Erythroblast (primary cell): ENCODE measurements at regions not wholly inside any gene's neighbourhood (a gene's known extent, or its start where the extent isn't known, plus 50 kb on each side); places are given as distances from the start of the nearest gene placed in this dataset.

Experiments used
- DNase-seq, 2 experiments: peaks; one replicate each; lab custom pipeline; 2025; lab: John Stamatoyannopoulos, UW
- GATA1 ChIP-seq: IDR thresholded peaks from 2 replicates; pipeline ENCODE4 v1.6.1; 2011; ENCODE audit warnings: low read depth, mild to moderate bottlenecking, control low read depth, low read length, moderate library complexity
- POLR2A ChIP-seq: IDR thresholded peaks from 2 replicates; pipeline ENCODE4 v1.6.1; 2011; ENCODE audit warnings: mild to moderate bottlenecking, low read length

DNA sequence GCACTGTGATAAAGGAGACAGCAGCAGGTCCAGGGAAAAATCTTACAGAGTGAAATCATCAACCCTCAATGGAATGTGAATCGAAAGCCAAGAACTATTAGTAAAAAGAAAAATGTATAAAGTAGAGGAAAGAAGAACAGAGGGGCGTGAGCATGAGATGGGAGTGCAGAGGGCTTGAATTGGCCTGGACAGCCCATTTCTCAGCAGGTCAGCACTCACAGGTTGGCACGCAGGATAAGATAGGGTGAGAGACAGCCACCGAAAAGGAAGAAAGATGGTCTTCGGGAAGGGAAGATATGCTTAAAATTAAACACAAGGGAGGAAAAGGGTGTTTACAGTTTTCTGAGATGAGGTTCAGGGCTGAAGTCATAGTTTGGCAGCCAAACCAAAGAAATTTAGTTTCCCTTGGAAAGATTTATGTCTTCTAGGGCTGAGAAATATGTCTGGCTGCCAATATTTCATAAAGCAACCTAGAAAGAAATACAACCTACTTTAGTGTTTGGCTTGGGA is 524.7 kb downstream of the SPATA31D1 start:
- TF ChIP-seq POLR2A, result no peak
- TF ChIP-seq GATA1, result no peak
- no peak for DNase-seq

DNA sequence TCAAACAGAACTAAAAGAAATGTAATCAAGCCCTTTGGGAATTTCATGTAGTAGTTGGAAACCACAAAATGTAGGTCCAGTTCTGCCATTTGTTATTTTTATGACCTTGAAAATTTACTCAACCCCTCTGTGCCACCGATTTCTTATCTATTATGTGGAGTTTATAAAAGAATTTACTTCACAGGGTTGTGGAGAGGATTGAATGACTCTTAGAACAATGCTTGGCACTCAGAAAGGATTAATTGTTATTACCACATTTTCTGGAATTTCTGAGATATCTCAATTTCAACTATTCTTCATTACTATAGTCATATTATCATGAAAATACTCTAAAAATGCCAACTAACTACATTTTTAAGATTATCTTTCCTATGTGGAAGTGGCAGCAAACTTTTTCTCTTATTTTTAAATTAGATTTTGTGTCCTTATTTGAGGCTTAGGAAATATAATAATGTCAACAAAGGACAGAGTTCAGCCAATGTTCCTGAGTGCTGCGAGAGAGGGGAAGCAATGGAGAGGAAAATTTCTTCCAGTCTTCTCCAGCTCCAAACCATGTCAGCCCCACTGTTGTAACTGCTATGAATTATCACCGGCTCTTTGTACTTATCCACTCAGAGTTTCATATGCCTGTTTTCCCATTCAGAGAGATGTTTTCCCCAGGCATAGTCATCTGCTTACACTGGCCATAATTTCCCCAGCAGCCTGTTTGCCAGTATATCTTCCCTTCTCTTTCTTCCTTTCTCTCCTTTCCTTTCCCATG is 525.6 kb downstream of the SPATA31D1 start:
- no peak for DNase-seq
- TF ChIP-seq GATA1 (no peak), POLR2A (no peak)

DNA sequence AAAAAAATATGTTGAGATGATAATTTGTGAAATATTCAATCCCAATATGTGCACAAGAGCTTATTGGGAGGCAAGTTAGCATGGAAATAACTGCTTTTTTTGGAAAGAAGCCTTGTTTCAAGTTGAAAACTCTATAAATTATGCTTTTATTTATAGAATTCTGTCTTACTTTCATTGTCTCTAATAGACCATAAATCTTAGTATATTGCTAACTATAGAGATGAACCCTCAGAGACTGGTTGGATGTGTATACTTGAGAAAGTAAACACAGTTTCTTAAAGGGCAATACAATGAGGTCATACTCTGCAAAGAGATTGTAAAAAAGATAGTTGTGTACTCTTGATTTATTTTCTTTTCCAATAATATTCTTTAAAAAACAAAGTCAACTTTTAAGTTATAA is 530.3 kb downstream of the SPATA31D1 start:
- DNase-seq, result no peak
- no peak for TF ChIP-seq POLR2A
- TF ChIP-seq GATA1, result no peak

DNA sequence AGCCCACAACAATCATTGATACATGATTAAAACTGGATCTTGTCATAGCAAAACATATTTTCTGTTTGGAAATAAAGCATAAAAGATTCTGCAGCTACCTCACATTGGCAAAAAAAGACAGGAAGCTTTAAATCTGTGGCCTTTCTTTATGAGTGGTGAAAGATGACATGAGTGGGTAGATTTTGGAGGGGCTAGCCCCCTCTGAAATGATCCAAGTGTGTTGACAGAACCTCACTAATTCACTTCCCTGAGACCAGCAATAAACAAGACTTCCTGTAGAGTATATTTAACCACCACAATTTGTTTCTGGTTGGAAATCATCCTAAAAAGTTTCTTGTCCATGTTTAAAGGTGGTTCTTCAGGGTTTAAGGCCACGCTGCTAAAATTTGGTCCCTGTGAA is 530.8 kb downstream of the SPATA31D1 start:
- TF ChIP-seq POLR2A (no peak), GATA1 (no peak)

DNA sequence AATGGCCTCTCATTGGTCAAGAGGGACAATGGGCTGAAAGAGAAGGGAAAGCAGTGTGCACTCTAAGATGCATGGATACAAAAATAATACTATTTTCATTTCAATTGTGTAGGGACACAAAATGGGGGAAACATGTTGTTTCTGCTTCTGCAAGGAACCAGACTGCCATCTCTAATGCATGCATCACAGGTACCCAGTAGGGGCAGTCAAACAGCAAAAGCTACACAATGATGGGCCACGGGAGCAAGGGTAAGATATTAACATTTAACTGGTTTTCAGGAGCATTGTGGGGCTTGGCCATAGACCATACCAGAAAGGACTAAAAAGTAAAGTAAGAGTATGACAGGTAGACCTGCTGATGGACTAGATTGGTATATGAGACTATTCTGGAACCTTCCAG is 535.8 kb downstream of the SPATA31D1 start:
- DNase-seq, result no peak
- TF ChIP-seq GATA1 (no peak), POLR2A (no peak)

More for the DNA sequence above, 530.8 kb downstream of the SPATA31D1 start:
- DNase-seq, result no peak

DNA sequence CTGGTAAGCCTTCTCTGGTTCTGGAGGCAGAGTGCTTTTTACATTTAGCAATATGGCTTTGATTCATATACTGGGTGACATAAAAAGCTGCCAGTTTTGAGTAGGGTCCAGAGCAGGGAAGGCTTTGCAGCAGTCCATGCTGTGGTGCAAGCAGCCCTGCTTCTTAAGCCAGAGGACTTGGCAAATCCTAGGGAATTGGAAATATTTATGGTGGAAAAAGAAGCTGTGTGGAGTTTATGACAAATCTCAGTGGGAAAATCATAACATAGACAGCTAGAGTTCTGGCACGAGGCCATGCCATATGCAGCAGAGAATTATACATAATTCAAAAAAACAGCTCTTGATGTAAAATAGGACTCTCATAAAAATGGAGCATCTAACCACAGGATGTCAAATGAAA is 536.4 kb downstream of the RASEF start:
- TF ChIP-seq GATA1 (no peak), POLR2A (no peak)
- DNase-seq, result no peak

DNA sequence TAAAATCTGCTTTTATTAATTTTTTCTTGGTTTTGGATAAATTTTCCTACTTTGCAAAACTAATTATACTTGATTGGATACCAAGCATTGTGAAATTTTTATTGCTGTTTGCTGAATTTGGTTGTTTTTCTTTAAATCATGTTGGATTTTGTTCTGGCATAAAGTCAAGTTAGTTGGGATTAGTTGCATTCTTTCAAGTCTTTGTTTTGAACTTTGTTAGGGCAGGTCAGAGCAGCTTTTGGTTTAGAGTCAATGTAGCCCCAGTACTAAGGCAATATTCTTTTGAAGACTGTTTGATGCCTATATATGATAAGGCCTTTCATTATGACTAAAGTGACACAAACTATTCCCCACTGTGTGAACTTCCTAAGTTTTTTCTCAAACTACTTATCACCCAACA is 531.1 kb downstream of the RASEF start:
- no peak for DNase-seq
- no peak for TF ChIP-seq POLR2A
- no peak for TF ChIP-seq GATA1

DNA sequence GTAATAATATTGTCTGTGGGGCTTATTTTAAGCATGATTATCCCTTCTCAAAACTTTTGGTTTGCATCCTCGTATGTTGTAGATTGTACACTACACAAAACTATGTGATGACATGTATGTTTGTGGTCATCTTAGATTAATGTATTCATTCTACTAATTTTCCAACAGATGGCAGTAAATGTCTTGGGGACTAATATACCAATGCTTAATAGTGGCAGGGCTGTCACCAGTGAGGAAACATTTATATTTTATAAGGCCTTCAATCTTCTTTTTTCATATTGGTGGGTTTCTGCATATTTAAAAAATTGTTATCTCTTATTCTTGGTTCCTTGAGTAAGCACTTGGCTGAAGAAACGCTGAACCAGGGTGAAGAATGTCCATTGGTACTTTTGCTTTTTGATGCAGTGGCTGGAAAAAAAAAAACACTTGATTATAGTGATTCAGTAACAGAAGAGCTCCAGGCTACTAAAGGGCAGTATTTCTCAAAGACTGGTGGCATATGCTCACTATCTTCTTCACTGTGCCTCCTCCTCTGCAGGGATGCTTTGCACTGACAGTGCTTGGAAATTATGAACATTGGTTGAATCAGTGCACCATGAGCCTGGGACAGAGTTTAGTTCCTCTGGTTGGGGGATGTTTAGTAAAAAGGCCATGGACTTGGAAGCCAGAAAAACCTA is 530.3 kb downstream of the RASEF start:
- no peak for TF ChIP-seq POLR2A
- DNase-seq, result no peak

DNA sequence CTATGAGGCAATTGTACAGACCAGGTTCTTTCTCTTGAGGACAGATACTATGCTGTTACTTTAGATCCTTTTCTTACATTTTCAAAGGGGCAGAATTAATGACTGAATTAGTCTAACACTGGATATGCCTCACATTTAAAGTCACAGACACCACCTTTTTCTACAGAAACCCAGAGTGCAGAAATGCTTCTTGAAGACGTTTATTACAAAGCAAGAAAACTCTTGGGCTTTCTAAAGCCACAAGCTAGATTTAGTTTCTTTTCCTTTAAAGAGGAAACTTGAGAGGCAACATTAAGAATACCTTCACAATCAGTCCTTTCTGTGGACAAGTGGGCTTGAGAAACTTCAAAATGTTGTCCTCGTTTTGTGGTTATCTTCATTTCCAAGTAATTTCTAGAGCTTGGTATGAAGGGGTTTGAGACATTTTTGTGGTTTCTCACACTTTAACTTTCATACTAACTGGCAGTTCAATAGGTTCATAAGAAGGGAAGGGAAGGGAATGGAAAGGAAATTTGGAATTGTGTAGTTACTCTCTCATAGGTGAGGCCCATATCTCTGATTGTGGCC is 527.4 kb downstream of the RASEF start:
- TF ChIP-seq POLR2A (no peak), GATA1 (no peak)
- DNase-seq, result no peak

DNA sequence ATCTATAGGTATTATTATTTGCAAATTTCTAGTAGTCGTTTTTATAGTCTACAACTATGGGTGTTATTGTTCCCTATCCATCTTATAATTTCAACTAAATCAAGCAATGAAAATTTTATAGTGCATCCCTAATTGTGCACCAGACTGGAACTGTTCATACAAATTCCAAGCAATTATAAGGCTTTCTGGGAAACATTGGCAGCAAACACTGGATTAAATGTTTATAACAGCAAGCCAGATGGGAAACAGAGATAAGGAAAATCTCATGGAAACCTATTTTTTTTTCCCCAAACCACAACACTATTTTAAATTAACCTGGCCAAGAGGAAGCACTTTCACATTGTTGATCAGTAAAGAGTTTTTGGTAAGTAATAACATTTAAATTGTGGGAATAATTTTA is 524.3 kb downstream of the RASEF start:
- TF ChIP-seq POLR2A (no peak), GATA1 (no peak)
- DNase-seq, result no peak

DNA sequence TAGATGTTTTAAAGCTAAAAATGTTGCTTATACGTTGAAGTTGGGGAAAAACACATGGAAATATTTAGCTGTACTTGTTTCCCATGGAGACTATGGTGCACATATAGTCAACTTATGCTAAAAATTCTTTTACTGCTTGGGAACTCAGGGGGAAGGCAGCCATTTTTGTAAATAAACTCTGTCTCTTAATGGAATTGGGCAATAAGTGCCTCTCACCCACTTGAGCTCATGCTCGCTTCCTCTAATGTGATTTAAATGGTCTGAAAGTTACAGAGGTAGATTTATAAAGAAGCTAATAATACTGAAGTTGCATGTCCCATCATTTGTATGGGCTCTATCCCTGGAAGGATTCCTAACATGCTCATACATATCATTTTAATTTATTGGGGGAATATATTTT is 523.8 kb downstream of the RASEF start:
- TF ChIP-seq GATA1 (no peak), POLR2A (no peak)
- DNase-seq, result no peak

DNA sequence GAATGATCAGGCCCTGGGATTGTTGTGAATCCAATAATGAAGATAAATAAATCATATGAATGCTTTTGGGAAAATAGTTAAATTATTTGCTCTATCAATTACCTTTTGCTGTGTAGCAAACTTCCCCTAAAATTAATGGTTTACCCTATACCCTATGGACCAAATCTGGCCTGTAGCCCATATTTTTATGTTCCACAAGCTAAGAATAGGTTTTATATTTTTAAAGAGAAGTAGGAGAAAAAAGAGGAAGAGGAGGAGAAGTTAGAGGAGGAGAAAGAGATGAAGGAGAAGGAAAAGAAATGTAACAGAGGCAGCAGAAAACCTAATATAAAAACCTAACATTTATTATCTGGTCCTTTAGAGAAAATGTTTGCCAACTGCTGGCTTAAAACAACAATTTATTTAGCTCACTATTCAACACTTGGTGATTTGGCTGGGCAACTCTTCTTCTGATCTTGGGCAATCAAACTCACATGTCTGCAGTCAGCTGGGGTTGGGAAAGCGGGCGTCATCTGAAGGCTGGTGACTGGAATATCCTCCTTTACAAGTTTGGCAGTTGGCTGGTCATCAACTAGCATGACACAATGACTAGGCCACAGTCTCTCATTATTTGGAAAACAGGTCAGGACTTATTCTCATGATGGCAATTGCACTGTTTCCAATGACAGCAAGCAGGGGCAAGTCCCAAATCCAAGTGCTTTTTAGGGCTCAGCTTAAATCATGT is 522.9 kb downstream of the RASEF start:
- TF ChIP-seq POLR2A, result no peak
- no peak for TF ChIP-seq GATA1
- DNase-seq, result no peak

DNA sequence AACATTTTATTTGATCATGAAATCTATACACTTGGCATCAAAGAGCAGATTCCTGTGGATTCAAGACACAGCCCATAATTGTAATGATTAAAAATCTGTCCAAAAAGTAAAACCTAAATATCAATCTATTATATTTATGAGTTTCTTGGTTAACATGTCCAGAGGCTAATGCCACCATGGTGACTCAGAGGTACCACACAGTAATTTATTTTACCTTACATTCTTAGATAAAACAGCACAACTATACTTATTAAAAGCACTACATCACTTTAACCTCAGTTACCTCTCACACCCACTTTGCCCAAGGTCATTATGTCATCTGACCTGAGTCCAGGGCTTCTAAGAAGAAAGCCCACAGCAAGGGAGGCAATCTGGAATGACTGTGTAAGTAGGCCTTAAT is 519.2 kb downstream of the RASEF start:
- no peak for TF ChIP-seq POLR2A
- TF ChIP-seq GATA1, result no peak
- no peak for DNase-seq
